ENCODE measurements at regions not wholly inside any gene's neighbourhood (a gene's known extent, or its start where the extent isn't known, plus 50 kb on each side); places are given as distances from the start of the nearest gene placed in this dataset.

GRCh38 chr2:100630473-100630977 lies 67.7 kb downstream of the PDCL3 start:
- TF ChIP-seq EZH2phosphoT487 (IDR thresholded peaks at IDR 0.05; ENCODE audit: borderline replicate concordance, low read length) (no peak), CTCF (IDR thresholded peaks at IDR 0.05; ENCODE audit: low read depth, low read length, poor library complexity, severe bottlenecking) (no peak)
